ENCODE measurements at regions not wholly inside any gene's neighbourhood (a gene's known extent, or its start where the extent isn't known, plus 50 kb on each side); places are given as distances from the start of the nearest gene placed in this dataset.
A peak's percentile ranks its signal among the peaks of the same experiment; 100 is the strongest.

DNA sequence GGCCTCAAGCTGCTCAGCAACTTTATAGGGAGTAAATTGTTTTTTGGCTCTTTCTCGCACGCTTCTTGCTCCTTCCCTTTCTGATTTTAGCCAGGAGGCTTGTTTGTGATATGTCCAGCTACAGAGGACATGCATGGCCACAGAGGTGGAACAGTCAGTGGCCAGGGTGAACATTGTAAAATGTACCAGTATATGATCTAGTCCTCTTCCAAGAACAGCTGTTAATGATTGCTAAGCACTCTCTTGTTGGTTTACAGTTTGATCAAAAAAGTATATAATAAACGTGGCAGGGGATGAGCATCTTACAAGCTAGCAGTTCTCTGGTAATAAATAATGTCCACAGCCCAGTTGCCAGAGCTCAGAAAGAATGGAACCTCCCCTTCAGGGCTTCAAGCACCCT, 461.7 kb upstream of the DYNLRB2 start:
- H3K4me3 Mint-ChIP-seq = no peak overlapping the region
- H3K27ac Mint-ChIP-seq = peak overlapping the region; percentile 20 to 75 (median 64)
- H3K36me3 Mint-ChIP-seq (ENCODE audit: low read depth) = no peaks in the 10 kb centered on the region
- H3K4me1 Mint-ChIP-seq = peaks cover 5% of the 10 kb centered on the region
- peaks cover 1% of the 10 kb centered on the region for H3K27me3 Mint-ChIP-seq (ENCODE audit: low read depth)
- no peaks in the 10 kb centered on the region for H3K9me3 Mint-ChIP-seq
- TF ChIP-seq, protein P1, sequence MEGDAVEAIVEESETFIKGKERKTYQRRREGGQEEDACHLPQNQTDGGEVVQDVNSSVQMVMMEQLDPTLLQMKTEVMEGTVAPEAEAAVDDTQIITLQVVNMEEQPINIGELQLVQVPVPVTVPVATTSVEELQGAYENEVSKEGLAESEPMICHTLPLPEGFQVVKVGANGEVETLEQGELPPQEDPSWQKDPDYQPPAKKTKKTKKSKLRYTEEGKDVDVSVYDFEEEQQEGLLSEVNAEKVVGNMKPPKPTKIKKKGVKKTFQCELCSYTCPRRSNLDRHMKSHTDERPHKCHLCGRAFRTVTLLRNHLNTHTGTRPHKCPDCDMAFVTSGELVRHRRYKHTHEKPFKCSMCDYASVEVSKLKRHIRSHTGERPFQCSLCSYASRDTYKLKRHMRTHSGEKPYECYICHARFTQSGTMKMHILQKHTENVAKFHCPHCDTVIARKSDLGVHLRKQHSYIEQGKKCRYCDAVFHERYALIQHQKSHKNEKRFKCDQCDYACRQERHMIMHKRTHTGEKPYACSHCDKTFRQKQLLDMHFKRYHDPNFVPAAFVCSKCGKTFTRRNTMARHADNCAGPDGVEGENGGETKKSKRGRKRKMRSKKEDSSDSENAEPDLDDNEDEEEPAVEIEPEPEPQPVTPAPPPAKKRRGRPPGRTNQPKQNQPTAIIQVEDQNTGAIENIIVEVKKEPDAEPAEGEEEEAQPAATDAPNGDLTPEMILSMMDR (IDR thresholded peaks at IDR 0.05; ENCODE audit: unreplicated experiment in 3 of 3) = no peak

DNA sequence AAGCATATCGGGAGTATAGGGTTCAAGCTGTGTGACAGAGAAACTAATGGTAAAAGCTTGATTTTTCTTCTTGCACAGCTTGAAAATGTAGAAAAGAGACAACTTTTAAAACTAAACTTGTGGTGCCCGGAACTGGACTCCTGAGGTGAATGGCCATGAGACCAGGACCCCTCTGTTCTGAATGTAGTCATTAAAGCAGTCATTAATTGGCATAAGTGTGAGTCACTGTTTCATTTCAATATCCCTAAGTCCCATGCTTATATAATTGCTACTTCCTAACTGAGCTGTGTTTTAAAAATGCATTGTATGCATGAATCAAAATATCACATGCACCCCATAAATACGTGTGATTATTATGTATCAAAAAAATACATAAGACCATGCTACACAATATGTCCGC, 463.1 kb upstream of the DYNLRB2 start:
- Mint-ChIP-seq H3K9me3 (no peaks in the 10 kb centered on the region), H3K27me3 (ENCODE audit: low read depth) (no peaks in the 10 kb centered on the region), H3K36me3 (ENCODE audit: low read depth) (no peaks in the 10 kb centered on the region), H3K4me3 (no peak overlapping the region), H3K27ac (no peak overlapping the region), H3K4me1 (peaks cover 5% of the 10 kb centered on the region)
- TF ChIP-seq, protein P1 (IDR thresholded peaks at IDR 0.05; ENCODE audit: unreplicated experiment in 3 of 3) = no peak

DNA sequence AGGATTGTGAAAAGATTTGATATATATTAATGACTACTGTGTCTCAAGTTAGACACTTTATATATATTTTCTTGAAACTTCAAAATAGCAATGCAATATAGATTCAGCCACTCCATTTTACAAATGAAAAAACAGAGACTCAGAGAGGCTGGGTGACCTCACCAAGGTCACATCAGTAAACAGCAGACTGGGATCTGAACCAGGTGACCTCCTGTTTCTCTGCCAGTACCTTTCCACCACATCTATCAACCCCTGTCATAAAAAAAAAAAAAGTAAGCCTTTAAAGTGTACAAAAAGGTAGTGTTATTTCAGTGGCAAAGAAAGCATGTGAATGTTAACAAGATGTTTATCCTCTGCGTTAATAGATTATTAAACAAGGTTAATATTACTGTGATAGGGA, 466.5 kb upstream of the DYNLRB2 start:
- H3K4me1 Mint-ChIP-seq = peaks cover 5% of the 10 kb centered on the region
- no peak overlapping the region for H3K4me3 Mint-ChIP-seq
- no peaks in the 10 kb centered on the region for H3K36me3 Mint-ChIP-seq (ENCODE audit: low read depth)
- H3K27me3 Mint-ChIP-seq (ENCODE audit: low read depth) = no peaks in the 10 kb centered on the region
- H3K9me3 Mint-ChIP-seq = no peaks in the 10 kb centered on the region
- H3K27ac Mint-ChIP-seq = no peak overlapping the region
- TF ChIP-seq, protein P1 (IDR thresholded peaks at IDR 0.05; ENCODE audit: unreplicated experiment in 3 of 3) = no peak

DNA sequence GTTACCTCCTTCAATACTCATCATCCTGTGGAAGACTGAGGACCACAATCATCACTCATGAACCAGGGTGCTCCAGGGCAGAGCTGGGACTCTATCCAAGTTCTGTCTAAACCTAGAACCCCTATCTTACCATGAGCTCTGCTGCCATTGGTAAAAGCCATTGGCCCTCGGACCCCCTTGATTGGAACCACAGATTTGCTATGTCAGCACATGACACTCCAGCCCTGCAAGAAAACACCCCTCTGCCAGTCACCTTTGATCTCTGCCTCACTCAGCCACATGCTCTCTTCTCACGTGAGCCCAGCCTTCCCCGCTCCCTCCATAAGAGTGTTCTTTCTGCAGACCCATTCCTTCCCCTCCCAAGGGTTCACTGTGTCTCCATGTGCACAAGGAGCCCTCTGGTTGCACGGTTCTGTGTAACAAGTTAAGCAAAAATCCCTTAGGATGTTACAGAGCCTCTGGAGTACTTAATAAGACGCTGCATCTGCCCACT, 468.8 kb upstream of the DYNLRB2 start:
- Mint-ChIP-seq H3K27me3 (ENCODE audit: low read depth) (peaks cover 10% of the 10 kb centered on the region), H3K4me1 (no peaks in the 10 kb centered on the region), H3K27ac (no peak overlapping the region), H3K36me3 (ENCODE audit: low read depth) (no peaks in the 10 kb centered on the region), H3K4me3 (no peak overlapping the region), H3K9me3 (peaks cover 6% of the 10 kb centered on the region)
- TF ChIP-seq, protein P1 (IDR thresholded peaks at IDR 0.05; ENCODE audit: unreplicated experiment in 3 of 3) = no peak

DNA sequence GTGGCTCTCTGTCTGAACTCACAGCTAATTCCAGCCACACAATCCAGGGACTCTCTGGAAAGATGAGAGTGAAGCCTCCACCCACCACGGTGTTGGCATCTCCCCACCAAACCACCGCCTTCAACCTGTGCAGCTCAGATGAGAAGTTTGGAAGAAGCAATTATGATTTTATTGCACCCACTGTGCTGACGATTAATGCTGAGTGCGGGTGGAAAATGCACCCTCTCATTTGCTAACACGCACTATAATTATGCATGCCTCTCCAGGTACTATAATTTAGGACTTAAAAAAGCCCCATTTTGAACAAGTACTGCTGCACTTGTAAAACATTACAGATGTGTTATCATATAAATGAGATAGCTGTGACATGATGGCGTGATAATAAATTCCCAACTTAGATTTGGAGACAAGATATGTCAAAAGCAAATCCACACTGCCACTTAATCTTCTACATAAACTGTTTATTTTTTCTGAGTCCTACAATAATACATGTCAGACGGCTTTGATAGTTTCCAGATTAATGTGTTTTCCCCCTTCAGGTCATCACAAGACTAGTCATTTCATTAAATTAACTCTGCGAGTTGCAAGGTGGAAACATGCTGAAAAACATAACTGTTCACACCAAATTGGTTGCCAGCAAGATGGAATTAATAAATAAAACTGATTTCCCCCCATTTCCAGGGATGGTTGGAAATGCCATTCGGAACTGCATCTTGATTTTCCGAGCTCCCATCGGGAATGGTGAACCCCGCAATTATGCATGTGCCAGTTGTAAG, 466.5 kb upstream of the MAF start:
- H3K36me3 Mint-ChIP-seq (ENCODE audit: low read depth) = no peaks in the 10 kb centered on the region
- no peak overlapping the region for H3K4me3 Mint-ChIP-seq
- H3K4me1 Mint-ChIP-seq = peaks cover 9% of the 10 kb centered on the region
- H3K9me3 Mint-ChIP-seq = peaks cover 6% of the 10 kb centered on the region
- H3K27ac Mint-ChIP-seq = no peak overlapping the region
- peaks cover 10% of the 10 kb centered on the region for H3K27me3 Mint-ChIP-seq (ENCODE audit: low read depth)
- TF ChIP-seq, protein P1 (IDR thresholded peaks at IDR 0.05; ENCODE audit: unreplicated experiment in 3 of 3) = no peak

DNA sequence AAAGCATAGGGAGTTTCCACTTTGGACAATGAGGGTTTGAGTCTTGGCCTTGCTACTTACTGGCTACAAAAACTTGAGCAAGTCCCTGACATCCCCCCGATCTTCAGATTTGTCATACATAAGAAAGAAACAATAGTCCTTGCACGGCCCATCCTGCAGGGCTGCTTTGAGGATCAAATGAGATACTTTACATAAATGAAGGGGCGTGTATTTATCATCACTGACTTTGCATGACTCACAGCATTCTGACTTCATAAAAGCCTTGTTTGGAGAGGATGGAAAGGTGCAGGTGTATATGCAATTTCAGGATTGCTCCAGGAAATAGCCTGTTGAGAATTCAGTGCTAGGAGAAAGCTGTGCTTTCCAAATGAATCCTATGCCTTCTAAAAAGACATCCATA, 465.0 kb upstream of the MAF start:
- peak overlapping the region in 1 of 3 experiments; percentile 34 for H3K27ac Mint-ChIP-seq
- H3K4me3 Mint-ChIP-seq = no peak overlapping the region
- H3K27me3 Mint-ChIP-seq (ENCODE audit: low read depth) = peaks cover 10% of the 10 kb centered on the region
- H3K4me1 Mint-ChIP-seq = peaks cover 9% of the 10 kb centered on the region
- H3K36me3 Mint-ChIP-seq (ENCODE audit: low read depth) = no peaks in the 10 kb centered on the region
- H3K9me3 Mint-ChIP-seq = peaks cover 6% of the 10 kb centered on the region
- TF ChIP-seq, protein P1 (IDR thresholded peaks at IDR 0.05; ENCODE audit: unreplicated experiment in 3 of 3) = no peak

Measured in nephron (organoid).